CD14-positive monocyte (primary cell): ENCODE measurements at regions not wholly inside any gene's neighbourhood (a gene's known extent, or its start where the extent isn't known, plus 50 kb on each side); places are given as distances from the start of the nearest gene placed in this dataset.

Experiments
- DNase-seq, 3 donors: peaks; one replicate each; pipeline ENCODE4 v3.0.0-alpha.2; 2011 to 2022
- H2AFZ ChIP-seq: 2 replicates; pipeline ENCODE4 v1.6.0; 2012; ENCODE audit warnings: mild to moderate bottlenecking, low read depth, low read length, inconsistent platforms; ENCODE audit not compliant: insufficient read depth, poor library complexity, severe bottlenecking
- H3K27ac ChIP-seq, 2 donors: 1 replicate in 1 of 2; 2 replicates in 1 of 2; pipeline ENCODE4 v1.5.1; 2012 to 2013; ENCODE audit warnings: low read length in 2 of 2, control low read depth in 1 of 2, inconsistent platforms in 1 of 2, low read depth in 1 of 2, mild to moderate bottlenecking in 1 of 2
- H3K27me3 ChIP-seq, 2 donors: one replicate each; pipeline versions ENCODE4 v1.6.0 to v1.6.1; 2011 to 2013; ENCODE audit warnings: low read length in 2 of 2; ENCODE audit not compliant: control insufficient read depth in 2 of 2, insufficient read depth in 2 of 2
- H3K36me3 ChIP-seq, 2 donors: replicated peaks in 1 of 2; 1 replicate in 1 of 2; 2 replicates in 1 of 2; pipeline versions ENCODE4 v1.5.1 to v1.6.1; 2012 to 2013; ENCODE audit warnings: low read length in 2 of 2, control low read depth in 1 of 2, inconsistent platforms in 1 of 2, mild to moderate bottlenecking in 1 of 2; ENCODE audit not compliant: insufficient read depth in 2 of 2, control insufficient read depth in 1 of 2
- H3K4me1 ChIP-seq, 2 donors: 1 replicate in 1 of 2; 2 replicates in 1 of 2; pipeline versions ENCODE4 v1.5.1 to v1.6.1; 2012 to 2013; ENCODE audit warnings: low read length in 2 of 2, control low read depth in 1 of 2, inconsistent platforms in 1 of 2, mild to moderate bottlenecking in 1 of 2, moderate library complexity in 1 of 2; ENCODE audit not compliant: insufficient read depth in 2 of 2, control insufficient read depth in 1 of 2
- H3K4me2 ChIP-seq: replicated peaks from 2 replicates; pipeline ENCODE3; 2012; ENCODE audit warnings: low read length, moderate library complexity, mild to moderate bottlenecking; ENCODE audit not compliant: poor library complexity, severe bottlenecking; ENCODE audit errors: extremely low read depth
- H3K4me3 ChIP-seq, 3 experiments: fragments of 200-600 bp in 1 of 3; sonication (generic) in 1 of 3; replicated peaks in 1 of 3; 1 replicate in 2 of 3; 2 replicates in 1 of 3; pipeline ENCODE4 v1.5.1; 2011 to 2013; ENCODE audit warnings: low read length in 3 of 3, mild to moderate bottlenecking in 3 of 3, control low read depth in 2 of 3, low read depth in 2 of 3, inconsistent platforms in 1 of 3, moderate library complexity in 1 of 3
- H3K79me2 ChIP-seq: 2 replicates; pipeline ENCODE4 v1.6.0; 2012; ENCODE audit warnings: mild to moderate bottlenecking, control low read depth, inconsistent platforms, low read length, moderate library complexity; ENCODE audit not compliant: insufficient read depth
- H3K9ac ChIP-seq: 2 replicates; pipeline ENCODE4 v1.6.0; 2017; ENCODE audit warnings: low read length, mild to moderate bottlenecking; ENCODE audit not compliant: insufficient read depth, poor library complexity, severe bottlenecking
- H3K9me3 ChIP-seq, 2 donors: replicated peaks in 1 of 2; 1 replicate in 1 of 2; 2 replicates in 1 of 2; pipeline versions ENCODE4 v1.5.1 to v1.6.1; 2012 to 2013; ENCODE audit warnings: low read length in 2 of 2, control low read depth in 1 of 2; ENCODE audit not compliant: control insufficient read depth in 1 of 2, insufficient read depth in 1 of 2
- H4K20me1 ChIP-seq: 2 replicates; pipeline ENCODE4 v1.6.0; 2012; ENCODE audit warnings: mild to moderate bottlenecking, low read length, control low read depth, moderate library complexity; ENCODE audit not compliant: insufficient read depth
- H3K27ac Mint-ChIP-seq, 7 donors: one replicate each; pipeline ENCODE4 v1.8.0; 2020; ENCODE audit warnings: mild to moderate bottlenecking in 7 of 7, mixed read lengths in 7 of 7, moderate library complexity in 6 of 7, inconsistent platforms in 2 of 7
- H3K27me3 Mint-ChIP-seq, 3 donors: one replicate each; pipeline ENCODE4 v1.8.0; 2021 to 2022; ENCODE audit warnings: low read depth in 3 of 3, mild to moderate bottlenecking in 3 of 3, mixed read lengths in 3 of 3, moderate library complexity in 3 of 3, inconsistent platforms in 1 of 3
- H3K36me3 Mint-ChIP-seq, 2 donors: one replicate each; pipeline ENCODE4 v1.8.0; 2020; ENCODE audit warnings: mixed read lengths in 2 of 2, inconsistent platforms in 1 of 2, mild to moderate bottlenecking in 1 of 2
- H3K4me1 Mint-ChIP-seq: one replicate; pipeline ENCODE4 v1.8.0; 2020; ENCODE audit warnings: mild to moderate bottlenecking, mixed read lengths
- H3K4me3 Mint-ChIP-seq, 2 donors: one replicate each; pipeline ENCODE4 v1.8.0; 2020; ENCODE audit warnings: mild to moderate bottlenecking in 2 of 2, mixed read lengths in 2 of 2, moderate library complexity in 1 of 2
- H3K9me3 Mint-ChIP-seq, 7 donors: one replicate each; pipeline ENCODE4 v1.8.0; 2020 to 2022; ENCODE audit warnings: mixed read lengths in 7 of 7, mild to moderate bottlenecking in 6 of 7, moderate library complexity in 6 of 7, inconsistent platforms in 2 of 7
- CTCF ChIP-seq: fragments of 200-600 bp; IDR thresholded peaks from one replicate; pipeline ENCODE4 v1.8.0; 2022; ENCODE audit warnings: antibody characterized with exemption, mild to moderate bottlenecking
- WGBS: methylation state at CpG from one replicate; pipeline ENCODE4 v1.1.5; 2013; ENCODE audit warnings: missing lambda C conversion rate; ENCODE audit not compliant: insufficient coverage; 5-methylcytosine and 5-hydroxymethylcytosine counted together
- intact Hi-C, 2 donors: fragments of 100-400 bp; cut with micrococcal nuclease; formaldehyde crosslinking; loops; one replicate each; pipeline versions ENCODE4 v1.15.0 to v1.15.1; 2023

DNA sequence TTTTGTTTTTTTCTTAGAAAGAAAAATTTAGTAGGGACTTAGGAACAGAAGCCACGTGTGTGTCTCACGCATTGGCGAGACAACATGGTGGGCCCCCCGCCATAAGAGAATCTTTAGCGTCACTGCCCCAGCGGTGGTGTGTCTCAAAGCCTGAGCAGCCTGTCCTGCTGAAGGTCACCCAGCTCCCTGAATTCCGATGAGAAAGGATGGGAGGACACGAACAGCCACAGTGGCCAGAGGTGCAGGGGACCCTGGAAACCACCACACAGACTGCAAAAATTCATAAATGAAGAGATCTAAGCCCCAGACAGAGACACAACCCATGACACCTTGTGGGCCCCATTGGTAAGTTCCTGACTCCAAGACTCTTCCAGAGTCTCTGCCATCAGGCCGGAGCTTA lies 266.1 kb upstream of the RAB6C start:
- Mint-ChIP-seq H3K36me3 (no peaks in the 10 kb centered on the region), H3K4me3 (no peak overlapping the region), H3K27me3 (peaks cover 3 to 8% (median 3%) of the 10 kb centered on the region in 3 donors), H3K4me1 (no peaks in the 10 kb centered on the region), H3K27ac (no peak overlapping the region), H3K9me3 (no peaks in the 10 kb centered on the region)
- TF ChIP-seq CTCF, result no peak
- H3K4me3 ChIP-seq, result no peak overlapping the region
- H3K9ac ChIP-seq, result no peak overlapping the region
- H4K20me1 ChIP-seq, result no peaks in the 10 kb centered on the region
- H3K4me1 ChIP-seq, result no peaks in the 10 kb centered on the region
- H3K9me3 ChIP-seq, result no peaks in the 10 kb centered on the region
- no peak overlapping the region for H3K4me2 ChIP-seq
- no peak overlapping the region for H3K27ac ChIP-seq
- no peaks in the 10 kb centered on the region for H3K79me2 ChIP-seq
- intact Hi-C loops, result no loop called here
- H3K36me3 ChIP-seq, result no peaks in the 10 kb centered on the region
- no peak overlapping the region for H2AFZ ChIP-seq
- H3K27me3 ChIP-seq, result no peaks in the 10 kb centered on the region
- 93% methylated on average over 8 of the region's 9 CpGs for WGBS
- no peak for DNase-seq

- H3K9me3 ChIP-seq, result no peaks in the 10 kb centered on the region
- no peak for TF ChIP-seq CTCF
- H3K27ac ChIP-seq, result no peak overlapping the region
- H3K9ac ChIP-seq, result no peak overlapping the region
- intact Hi-C loops, result no loop called here
- H3K36me3 ChIP-seq, result no peaks in the 10 kb centered on the region
- Mint-ChIP-seq H3K9me3 (peaks cover 0 to 1% (median 0%) of the 10 kb centered on the region in 7 donors), H3K27ac (peak overlapping the region in 1 of 7 donors; percentile 39), H3K27me3 (peaks cover 4 to 8% (median 4%) of the 10 kb centered on the region in 3 donors), H3K4me3 (no peak overlapping the region), H3K4me1 (no peaks in the 10 kb centered on the region), H3K36me3 (no peaks in the 10 kb centered on the region)
- no peaks in the 10 kb centered on the region for H3K27me3 ChIP-seq
- no peaks in the 10 kb centered on the region for H3K4me1 ChIP-seq
- H3K79me2 ChIP-seq, result no peaks in the 10 kb centered on the region
- WGBS, result 98% methylated on average over 7 of the region's 12 CpGs
- no peak for DNase-seq
- no peak overlapping the region for H2AFZ ChIP-seq
- no peak overlapping the region for H3K4me2 ChIP-seq
- H3K4me3 ChIP-seq, result no peak overlapping the region
- H4K20me1 ChIP-seq, result no peaks in the 10 kb centered on the region
Measured at GRCh38 chr2:129716781-129717559, 262.5 kb upstream of the RAB6C start.
